Neural progenitor cell (in vitro differentiated cells): ENCODE measurements at regions not wholly inside any gene's neighbourhood (a gene's known extent, or its start where the extent isn't known, plus 50 kb on each side); places are given as distances from the start of the nearest gene placed in this dataset.

Experiments used
- DNase-seq: peaks from one replicate; pipeline ENCODE4 v3.0.0-alpha.2; 2016; ENCODE audit warnings: low spot score
- H2AFZ ChIP-seq: fragments of 200-600 bp; sonication (generic); replicated peaks from 2 replicates; pipeline ENCODE4 v1.6.1; 2016; ENCODE audit warnings: antibody characterized with exemption
- H3F3A ChIP-seq: fragments of 200-600 bp; sonication (generic); 2 replicates; pipeline ENCODE4 v1.6.1; 2016; ENCODE audit warnings: antibody characterized with exemption, low read depth
- H3K27ac ChIP-seq: fragments of 200-600 bp; sonication (generic); 2 replicates; pipeline ENCODE4 v1.5.1; 2016; ENCODE audit warnings: mild to moderate bottlenecking
- H3K27me3 ChIP-seq: fragments of 200-600 bp; sonication (generic); 2 replicates; pipeline ENCODE4 v1.6.1; 2016; ENCODE audit warnings: mild to moderate bottlenecking, moderate library complexity
- H3K36me3 ChIP-seq: fragments of 200-600 bp; sonication (generic); 2 replicates; pipeline ENCODE4 v1.5.1; 2016
- H3K4me1 ChIP-seq: fragments of 200-600 bp; sonication (generic); 2 replicates; pipeline ENCODE4 v1.6.1; 2016; ENCODE audit warnings: mixed run types
- H3K4me2 ChIP-seq: fragments of 200-600 bp; sonication (generic); 2 replicates; pipeline ENCODE4 v1.6.1; 2016
- H3K4me3 ChIP-seq: fragments of 200-600 bp; sonication (generic); 2 replicates; pipeline ENCODE4 v1.5.1; 2016
- H3K79me2 ChIP-seq: fragments of 200-600 bp; sonication (generic); 2 replicates; pipeline ENCODE4 v1.6.1; 2016; ENCODE audit warnings: low read depth
- H3K9ac ChIP-seq: fragments of 200-600 bp; sonication (generic); 2 replicates; pipeline ENCODE4 v1.6.1; 2016
- H3K9me3 ChIP-seq: fragments of 200-600 bp; sonication (generic); 2 replicates; pipeline ENCODE4 v1.5.1; 2016; ENCODE audit warnings: low read depth
- H4K20me1 ChIP-seq: fragments of 200-600 bp; sonication (generic); 2 replicates; pipeline ENCODE4 v1.6.1; 2016; ENCODE audit warnings: low read depth
- H3K27ac Mint-ChIP-seq: 3 replicates; pipeline ENCODE4 v1.8.0; 2021; ENCODE audit warnings: mixed read lengths
- H3K27me3 Mint-ChIP-seq: 2 replicates; pipeline ENCODE4 v1.8.0; 2022; ENCODE audit warnings: low read depth, mild to moderate bottlenecking, inconsistent platforms, moderate library complexity, mixed read lengths; ENCODE audit not compliant: insufficient read depth
- H3K36me3 Mint-ChIP-seq: 3 replicates; pipeline ENCODE4 v1.8.0; 2021; ENCODE audit warnings: mixed read lengths
- H3K4me1 Mint-ChIP-seq: 3 replicates; pipeline ENCODE4 v1.8.0; 2021; ENCODE audit warnings: mixed read lengths
- H3K4me3 Mint-ChIP-seq: 3 replicates; pipeline ENCODE4 v1.8.0; 2021; ENCODE audit warnings: mild to moderate bottlenecking, moderate library complexity, mixed read lengths
- H3K9me3 Mint-ChIP-seq: 3 replicates; pipeline ENCODE4 v1.8.0; 2020; ENCODE audit warnings: mixed read lengths
- EZH2 ChIP-seq: fragments of 200-600 bp; sonication (generic); IDR thresholded peaks from 2 replicates; pipeline ENCODE4 v1.6.1; 2017; ENCODE audit warnings: antibody characterized with exemption, mild to moderate bottlenecking, moderate library complexity
- EZH2phosphoT487 ChIP-seq: fragments of 200-600 bp; sonication (generic); IDR thresholded peaks from 2 replicates; pipeline ENCODE4 v1.6.1; 2017; ENCODE audit warnings: antibody characterized with exemption
- TF ChIP-seq, protein P1 (sequence below): fragments of 200-600 bp; sonication (generic); IDR thresholded peaks from 2 replicates; pipeline ENCODE4 v1.5.1; 2017; ENCODE audit warnings: antibody characterized with exemption, mild to moderate bottlenecking

DNA sequence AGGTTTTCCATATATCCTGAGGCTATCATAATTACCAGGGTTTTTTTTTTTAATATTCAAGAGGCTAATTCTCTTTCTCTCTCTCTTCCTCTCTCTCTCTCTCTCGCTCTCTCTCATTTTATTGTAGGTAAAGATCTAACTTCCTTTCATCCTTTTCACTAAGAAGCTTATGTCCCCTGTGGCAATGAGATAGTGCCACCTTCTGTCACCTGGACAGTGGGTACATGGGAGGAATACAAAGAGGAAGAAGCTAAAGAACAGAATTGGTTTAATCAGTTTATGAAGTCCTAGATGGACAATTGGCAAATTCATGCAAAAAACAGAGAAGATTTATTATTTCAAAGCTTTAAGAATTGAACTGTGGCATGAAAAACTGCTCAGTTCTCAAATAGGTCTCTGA is 1582.3 kb upstream of the TMEFF2 start:
- Histone ChIP-seq H4K20me1 (no peaks in the 10 kb centered on the region), H3F3A (no peaks in the 10 kb centered on the region), H3K79me2 (no peaks in the 10 kb centered on the region), H3K4me3 (no peak overlapping the region), H3K27me3 (no peaks in the 10 kb centered on the region), H3K36me3 (no peaks in the 10 kb centered on the region), H3K4me2 (no peak overlapping the region), H3K9ac (no peak overlapping the region), H2AFZ (no peak overlapping the region), H3K9me3 (no peaks in the 10 kb centered on the region), H3K27ac (no peak overlapping the region), H3K4me1 (no peaks in the 10 kb centered on the region)
- Mint-ChIP-seq H3K27ac (no peak overlapping the region), H3K4me3 (no peak overlapping the region), H3K27me3 (no peaks in the 10 kb centered on the region), H3K4me1 (no peaks in the 10 kb centered on the region), H3K36me3 (no peaks in the 10 kb centered on the region), H3K9me3 (no peaks in the 10 kb centered on the region)
- DNase-seq = no peak
- TF ChIP-seq, protein P1, sequence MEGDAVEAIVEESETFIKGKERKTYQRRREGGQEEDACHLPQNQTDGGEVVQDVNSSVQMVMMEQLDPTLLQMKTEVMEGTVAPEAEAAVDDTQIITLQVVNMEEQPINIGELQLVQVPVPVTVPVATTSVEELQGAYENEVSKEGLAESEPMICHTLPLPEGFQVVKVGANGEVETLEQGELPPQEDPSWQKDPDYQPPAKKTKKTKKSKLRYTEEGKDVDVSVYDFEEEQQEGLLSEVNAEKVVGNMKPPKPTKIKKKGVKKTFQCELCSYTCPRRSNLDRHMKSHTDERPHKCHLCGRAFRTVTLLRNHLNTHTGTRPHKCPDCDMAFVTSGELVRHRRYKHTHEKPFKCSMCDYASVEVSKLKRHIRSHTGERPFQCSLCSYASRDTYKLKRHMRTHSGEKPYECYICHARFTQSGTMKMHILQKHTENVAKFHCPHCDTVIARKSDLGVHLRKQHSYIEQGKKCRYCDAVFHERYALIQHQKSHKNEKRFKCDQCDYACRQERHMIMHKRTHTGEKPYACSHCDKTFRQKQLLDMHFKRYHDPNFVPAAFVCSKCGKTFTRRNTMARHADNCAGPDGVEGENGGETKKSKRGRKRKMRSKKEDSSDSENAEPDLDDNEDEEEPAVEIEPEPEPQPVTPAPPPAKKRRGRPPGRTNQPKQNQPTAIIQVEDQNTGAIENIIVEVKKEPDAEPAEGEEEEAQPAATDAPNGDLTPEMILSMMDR = no peak

DNA sequence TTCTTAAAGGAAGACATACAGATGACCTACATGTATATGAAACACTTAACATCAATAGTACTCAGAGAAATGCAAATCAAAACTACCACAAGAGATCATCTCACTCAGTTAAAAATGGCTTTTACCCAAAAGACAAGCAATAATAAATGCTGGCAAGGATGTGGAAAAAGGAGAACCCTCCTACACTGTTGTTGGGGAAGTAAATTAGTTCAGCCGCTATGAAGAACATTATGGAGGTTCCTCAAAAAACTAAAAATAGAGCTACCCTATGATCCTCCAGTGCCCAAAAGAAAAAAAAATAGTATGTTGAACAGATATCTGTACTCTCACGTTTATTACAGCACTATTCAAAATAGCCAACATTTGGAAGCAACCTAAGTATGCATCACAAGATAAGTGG is 1579.4 kb upstream of the TMEFF2 start:
- Histone ChIP-seq H3K27me3 (no peaks in the 10 kb centered on the region), H3K4me2 (no peak overlapping the region), H2AFZ (no peak overlapping the region), H3K9ac (no peak overlapping the region), H3F3A (no peaks in the 10 kb centered on the region), H4K20me1 (no peaks in the 10 kb centered on the region), H3K27ac (no peak overlapping the region), H3K4me3 (no peak overlapping the region), H3K36me3 (no peaks in the 10 kb centered on the region), H3K4me1 (no peaks in the 10 kb centered on the region), H3K9me3 (no peaks in the 10 kb centered on the region), H3K79me2 (no peaks in the 10 kb centered on the region)
- Mint-ChIP-seq H3K27me3 (peaks cover 2% of the 10 kb centered on the region), H3K4me3 (no peak overlapping the region), H3K27ac (no peak overlapping the region), H3K4me1 (no peaks in the 10 kb centered on the region), H3K9me3 (no peaks in the 10 kb centered on the region), H3K36me3 (no peaks in the 10 kb centered on the region)
- no peak for DNase-seq
- TF ChIP-seq EZH2 = no peak
- TF ChIP-seq EZH2phosphoT487 = no peak
- TF ChIP-seq, protein P1 = no peak

DNA sequence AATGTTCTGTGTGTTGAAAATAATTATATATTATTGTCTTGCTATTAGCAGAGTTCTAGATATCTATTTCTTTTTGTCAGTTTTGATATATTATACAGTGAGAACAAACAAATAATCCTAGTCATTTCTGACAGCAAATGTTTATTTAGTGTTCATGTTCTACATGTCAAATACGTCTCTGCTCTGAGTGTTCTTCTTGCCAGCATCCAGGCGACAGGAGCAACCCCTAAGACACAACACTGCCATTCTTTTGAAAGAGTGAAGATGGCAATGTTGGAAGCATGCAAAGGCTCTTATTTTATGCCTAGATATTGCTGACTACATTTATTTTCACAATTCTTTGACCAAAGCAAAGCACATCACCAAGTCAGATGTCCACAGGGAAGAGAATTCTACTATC is 1556.6 kb upstream of the TMEFF2 start:
- no peaks in the 10 kb centered on the region for H3K27me3 Mint-ChIP-seq
- Histone ChIP-seq H3K27me3 (no peaks in the 10 kb centered on the region), H3K79me2 (no peaks in the 10 kb centered on the region), H3K36me3 (no peaks in the 10 kb centered on the region), H3F3A (no peaks in the 10 kb centered on the region), H4K20me1 (no peaks in the 10 kb centered on the region), H3K9ac (no peak overlapping the region), H3K4me2 (no peak overlapping the region), H3K4me3 (no peak overlapping the region), H3K27ac (no peak overlapping the region), H3K4me1 (peaks cover 7% of the 10 kb centered on the region), H2AFZ (no peak overlapping the region), H3K9me3 (no peaks in the 10 kb centered on the region)
- TF ChIP-seq EZH2phosphoT487 (no peak), EZH2 (no peak)
- TF ChIP-seq, protein P1 = no peak
- no peaks in the 10 kb centered on the region for H3K4me1 Mint-ChIP-seq
- no peak overlapping the region for H3K4me3 Mint-ChIP-seq
- H3K9me3 Mint-ChIP-seq = no peaks in the 10 kb centered on the region
- DNase-seq = no peak
- H3K27ac Mint-ChIP-seq = no peak overlapping the region
- no peaks in the 10 kb centered on the region for H3K36me3 Mint-ChIP-seq

DNA sequence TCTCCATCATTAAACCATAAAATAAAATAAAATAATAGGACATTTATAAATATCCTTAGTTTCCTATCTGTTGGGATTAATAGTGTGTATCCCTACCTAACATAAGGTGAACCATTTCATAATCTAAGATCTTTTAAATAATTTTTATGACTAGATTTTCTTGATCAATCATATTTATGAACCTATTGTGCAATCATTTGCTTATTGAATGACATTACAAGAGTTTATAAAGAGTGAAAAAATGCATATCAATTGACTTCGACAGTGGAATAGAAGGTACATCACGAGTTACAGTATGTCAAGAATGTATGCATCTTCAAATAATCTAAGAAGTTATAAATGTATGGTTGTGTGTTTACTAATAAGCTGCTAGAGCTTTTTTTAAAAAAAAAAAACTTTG is 1554.8 kb upstream of the TMEFF2 start:
- Histone ChIP-seq H4K20me1 (no peaks in the 10 kb centered on the region), H3K79me2 (no peaks in the 10 kb centered on the region), H2AFZ (no peak overlapping the region), H3K27ac (no peak overlapping the region), H3K4me3 (no peak overlapping the region), H3F3A (no peaks in the 10 kb centered on the region), H3K9ac (no peak overlapping the region), H3K36me3 (no peaks in the 10 kb centered on the region), H3K4me1 (peaks cover 7% of the 10 kb centered on the region), H3K4me2 (no peak overlapping the region), H3K27me3 (no peaks in the 10 kb centered on the region), H3K9me3 (no peaks in the 10 kb centered on the region)
- Mint-ChIP-seq H3K36me3 (no peaks in the 10 kb centered on the region), H3K4me1 (no peaks in the 10 kb centered on the region), H3K27me3 (no peaks in the 10 kb centered on the region), H3K9me3 (peaks cover 3% of the 10 kb centered on the region), H3K27ac (no peak overlapping the region), H3K4me3 (no peak overlapping the region)
- TF ChIP-seq, protein P1 = no peak
- no peak for TF ChIP-seq EZH2phosphoT487
- TF ChIP-seq EZH2 = no peak
- no peak for DNase-seq
